ENCODE measurements at regions not wholly inside any gene's neighbourhood (a gene's known extent, or its start where the extent isn't known, plus 50 kb on each side); places are given as distances from the start of the nearest gene placed in this dataset.

- no peak overlapping the region for H3K4me3 ChIP-seq
- H3K4me1 ChIP-seq, result no peaks in the 10 kb centered on the region
- intact Hi-C loops (cut with DNase I), result no loop called here
- H3K9me3 ChIP-seq, result no peaks in the 10 kb centered on the region
- no peak overlapping the region for H3K27ac ChIP-seq
- no peak for ATAC-seq
- peaks cover 0 to 2% (median 0%) of the 10 kb centered on the region in 3 donors for H3K27me3 ChIP-seq (ENCODE audit: insufficient read depth in 3 of 3, low read length in 2 of 3)
- DNase-seq, result no peak
- 69 to 100% (median 83%) methylated on average over 1 of the region's 1 CpG for WGBS, 3 donors
- no peak for TF ChIP-seq CTCF (IDR thresholded peaks at IDR 0.05)
- H3K36me3 ChIP-seq (ENCODE audit: insufficient read depth in 1 of 2, low read depth in 1 of 2), result no peaks in the 10 kb centered on the region
These were observed 242.3 kb upstream of the KCNIP4 start for GRCh38 chr4:22190855-22191254.

- DNase-seq, result no peak
- H3K9me3 ChIP-seq, result no peaks in the 10 kb centered on the region
- TF ChIP-seq CTCF (IDR thresholded peaks at IDR 0.05), result no peak
- ATAC-seq, result no peak
- no peak overlapping the region for H3K4me3 ChIP-seq
- intact Hi-C loops (cut with DNase I), result no loop called here
- H3K27me3 ChIP-seq (ENCODE audit: insufficient read depth in 3 of 3, low read length in 2 of 3), result peaks cover 0 to 2% (median 0%) of the 10 kb centered on the region in 3 donors
- 68 to 73% (median 71%) methylated on average over 2 of the region's 2 CpGs for WGBS, 3 donors
- H3K4me1 ChIP-seq, result no peaks in the 10 kb centered on the region
- no peak overlapping the region for H3K27ac ChIP-seq
- H3K36me3 ChIP-seq (ENCODE audit: insufficient read depth in 1 of 2, low read depth in 1 of 2), result no peaks in the 10 kb centered on the region
These were observed 238.7 kb upstream of the KCNIP4 start for GRCh38 chr4:22187203-22187820.

GRCh38 chr4:22181736-22182135, 233.2 kb upstream of the KCNIP4 start:
- Histone ChIP-seq H3K36me3 (ENCODE audit: insufficient read depth in 1 of 2, low read depth in 1 of 2) (no peaks in the 10 kb centered on the region), H3K9me3 (no peaks in the 10 kb centered on the region), H3K4me3 (no peak overlapping the region), H3K27ac (no peak overlapping the region), H3K27me3 (ENCODE audit: insufficient read depth in 3 of 3, low read length in 2 of 3) (no peaks in the 10 kb centered on the region), H3K4me1 (no peaks in the 10 kb centered on the region)
- ATAC-seq (no peak), DNase-seq (no peak)
- no peak for TF ChIP-seq CTCF (IDR thresholded peaks at IDR 0.05)
- intact Hi-C loops (cut with DNase I), result no loop called here

GRCh38 chr4:22179124-22179874, 230.7 kb upstream of the KCNIP4 start:
- TF ChIP-seq CTCF (IDR thresholded peaks at IDR 0.05), result no peak
- intact Hi-C loops (cut with DNase I), result no loop called here
- Histone ChIP-seq H3K4me1 (no peaks in the 10 kb centered on the region), H3K4me3 (no peak overlapping the region), H3K36me3 (ENCODE audit: insufficient read depth in 1 of 2, low read depth in 1 of 2) (no peaks in the 10 kb centered on the region), H3K9me3 (no peaks in the 10 kb centered on the region), H3K27ac (no peak overlapping the region), H3K27me3 (ENCODE audit: insufficient read depth in 3 of 3, low read length in 2 of 3) (no peaks in the 10 kb centered on the region)
- DNase-seq, result no peak
- 46 to 64% (median 58%) methylated on average over 1 of the region's 1 CpG for WGBS, 3 donors
- no peak for ATAC-seq
